ENCODE measurements at regions not wholly inside any gene's neighbourhood (a gene's known extent, or its start where the extent isn't known, plus 50 kb on each side); places are given as distances from the start of the nearest gene placed in this dataset.

GRCh38 chr3:166013073-166013679 lies 176.0 kb upstream of the BCHE start:
- TF ChIP-seq CTCF (conservative IDR thresholded peaks at IDR 0.05 in 1 of 2, IDR thresholded peaks at IDR 0.05 in 1 of 2; ENCODE audit: low read depth in 1 of 2, low read length in 2 of 2) (peak in 1 of 2 donors; percentile 46), EZH2 (IDR thresholded peaks at IDR 0.05; ENCODE audit: low read length, missing control alignments) (no peak)
